Spinal cord (tissue), 9 donors: ENCODE measurements at regions not wholly inside any gene's neighbourhood (a gene's known extent, or its start where the extent isn't known, plus 50 kb on each side); places are given as distances from the start of the nearest gene placed in this dataset.

Experiments
- DNase-seq, 6 donors: peaks; one replicate each; pipeline versions ENCODE4 v3.0.0 to v3.0.0-alpha.2; 2013 to 2015; ENCODE audit warnings: low spot score in 6 of 6, low read depth in 4 of 6
- H3K27ac ChIP-seq: one replicate; pipeline ENCODE4 v1.5.1; 2013; ENCODE audit warnings: low read depth, low read length, control low read depth
- H3K27me3 ChIP-seq: one replicate; pipeline ENCODE4 v1.6.1; 2013; ENCODE audit warnings: low read length; ENCODE audit not compliant: control insufficient read depth, insufficient read depth
- H3K36me3 ChIP-seq: one replicate; pipeline ENCODE4 v1.6.1; 2013; ENCODE audit warnings: low read length; ENCODE audit not compliant: control insufficient read depth, insufficient read depth
- H3K4me1 ChIP-seq: one replicate; pipeline ENCODE4 v1.6.1; 2013; ENCODE audit warnings: low read length; ENCODE audit not compliant: control insufficient read depth, insufficient read depth
- H3K4me3 ChIP-seq: one replicate; pipeline ENCODE4 v1.5.1; 2013; ENCODE audit warnings: low read depth, low read length, control low read depth
- H3K9me3 ChIP-seq: one replicate; pipeline ENCODE4 v1.6.1; 2013; ENCODE audit warnings: low read length; ENCODE audit not compliant: control insufficient read depth, insufficient read depth
- WGBS: methylation state at CpG from one replicate; pipeline ENCODE4 v1.1.5; 2013; ENCODE audit warnings: missing lambda C conversion rate; ENCODE audit not compliant: insufficient coverage; 5-methylcytosine and 5-hydroxymethylcytosine counted together
- donor health status: healthy.

GRCh38 chr5:3309538-3309937, 286.1 kb upstream of the IRX1 start:
- no peak overlapping the region for H3K4me3 ChIP-seq
- H3K36me3 ChIP-seq: no peaks in the 10 kb centered on the region
- H3K9me3 ChIP-seq: peaks cover 5% of the 10 kb centered on the region
- no peak for DNase-seq
- 94% methylated on average over 8 of the region's 10 CpGs for WGBS
- peaks cover 6% of the 10 kb centered on the region for H3K4me1 ChIP-seq
- no peak overlapping the region for H3K27ac ChIP-seq
- H3K27me3 ChIP-seq: no peaks in the 10 kb centered on the region

- Histone ChIP-seq H3K27ac (no peak overlapping the region), H3K4me1 (peaks cover 6% of the 10 kb centered on the region), H3K4me3 (no peak overlapping the region), H3K36me3 (no peaks in the 10 kb centered on the region), H3K27me3 (no peaks in the 10 kb centered on the region), H3K9me3 (peaks cover 5% of the 10 kb centered on the region)
- no peak for DNase-seq
- WGBS: 68% methylated on average over 6 of the region's 9 CpGs
These were observed 287.5 kb upstream of the IRX1 start for GRCh38 chr5:3307982-3308621.

GRCh38 chr5:3305432-3305831, 290.2 kb upstream of the IRX1 start:
- H3K9me3 ChIP-seq: no peaks in the 10 kb centered on the region
- no peak for DNase-seq
- 81% methylated on average over 29 of the region's 29 CpGs for WGBS
- peaks cover 13% of the 10 kb centered on the region for H3K27me3 ChIP-seq
- H3K27ac ChIP-seq: no peak overlapping the region
- H3K36me3 ChIP-seq: no peaks in the 10 kb centered on the region
- H3K4me3 ChIP-seq: no peak overlapping the region
- H3K4me1 ChIP-seq: peaks cover 8% of the 10 kb centered on the region

- no peak overlapping the region for H3K4me3 ChIP-seq
- peaks cover 13% of the 10 kb centered on the region for H3K27me3 ChIP-seq
- H3K9me3 ChIP-seq: no peaks in the 10 kb centered on the region
- WGBS: 95% methylated on average over 10 of the region's 10 CpGs
- no peak overlapping the region for H3K27ac ChIP-seq
- peaks cover 8% of the 10 kb centered on the region for H3K4me1 ChIP-seq
- H3K36me3 ChIP-seq: no peaks in the 10 kb centered on the region
- DNase-seq: no peak
These were observed 291.3 kb upstream of the IRX1 start for GRCh38 chr5:3304346-3304745.

GRCh38 chr5:3303777-3304176, 291.9 kb upstream of the IRX1 start:
- Histone ChIP-seq H3K4me3 (no peak overlapping the region), H3K27ac (no peak overlapping the region), H3K9me3 (no peaks in the 10 kb centered on the region), H3K36me3 (no peaks in the 10 kb centered on the region), H3K27me3 (peaks cover 13% of the 10 kb centered on the region), H3K4me1 (peaks cover 8% of the 10 kb centered on the region)
- DNase-seq: peak in 1 of 6 donors; percentile 42
- 80% methylated on average over 2 of the region's 3 CpGs for WGBS

- H3K36me3 ChIP-seq: no peaks in the 10 kb centered on the region
- H3K27ac ChIP-seq: no peak overlapping the region
- peaks cover 8% of the 10 kb centered on the region for H3K4me1 ChIP-seq
- DNase-seq: no peak
- 60% methylated on average over 1 of the region's 1 CpG for WGBS
- H3K9me3 ChIP-seq: no peaks in the 10 kb centered on the region
- H3K4me3 ChIP-seq: no peak overlapping the region
- H3K27me3 ChIP-seq: peaks cover 13% of the 10 kb centered on the region
These were observed 293.4 kb upstream of the IRX1 start for GRCh38 chr5:3302228-3302627.

GRCh38 chr5:3301306-3301705, 294.3 kb upstream of the IRX1 start:
- WGBS: 35% methylated on average over 9 of the region's 10 CpGs
- peak in 1 of 6 donors; percentile 11 for DNase-seq
- Histone ChIP-seq H3K27me3 (peaks cover 13% of the 10 kb centered on the region), H3K4me1 (peaks cover 8% of the 10 kb centered on the region), H3K36me3 (no peaks in the 10 kb centered on the region), H3K4me3 (no peak overlapping the region), H3K9me3 (no peaks in the 10 kb centered on the region), H3K27ac (no peak overlapping the region)

- Histone ChIP-seq H3K27ac (no peak overlapping the region), H3K9me3 (no peaks in the 10 kb centered on the region), H3K4me1 (peaks cover 8% of the 10 kb centered on the region), H3K4me3 (no peak overlapping the region), H3K27me3 (peaks cover 13% of the 10 kb centered on the region), H3K36me3 (no peaks in the 10 kb centered on the region)
- WGBS: 53% methylated on average over 3 of the region's 13 CpGs
- DNase-seq: no peak
These were observed 294.9 kb upstream of the IRX1 start for GRCh38 chr5:3300726-3301125.

- Histone ChIP-seq H3K27ac (no peak overlapping the region), H3K9me3 (peaks cover 2% of the 10 kb centered on the region), H3K27me3 (peaks cover 13% of the 10 kb centered on the region), H3K4me3 (no peak overlapping the region), H3K4me1 (peaks cover 8% of the 10 kb centered on the region), H3K36me3 (no peaks in the 10 kb centered on the region)
- DNase-seq: no peak
- 100% methylated on average over 3 of the region's 7 CpGs for WGBS
These were observed 296.2 kb upstream of the IRX1 start for GRCh38 chr5:3299441-3299840.

GRCh38 chr5:3297853-3298252, 297.8 kb upstream of the IRX1 start:
- no peak overlapping the region for H3K4me3 ChIP-seq
- H3K27me3 ChIP-seq: peaks cover 13% of the 10 kb centered on the region
- peaks cover 2% of the 10 kb centered on the region for H3K9me3 ChIP-seq
- DNase-seq: no peak
- H3K27ac ChIP-seq: no peak overlapping the region
- WGBS: 89% methylated on average over 2 of the region's 3 CpGs
- peaks cover 8% of the 10 kb centered on the region for H3K4me1 ChIP-seq
- H3K36me3 ChIP-seq: no peaks in the 10 kb centered on the region
